AG10803 (cell line): ENCODE measurements at regions not wholly inside any gene's neighbourhood (a gene's known extent, or its start where the extent isn't known, plus 50 kb on each side); places are given as distances from the start of the nearest gene placed in this dataset.

Experiments
- DNase-seq: peaks from one replicate; pipeline ENCODE4 v3.0.0; 2010; ENCODE audit warnings: low read depth
- H3K4me3 ChIP-seq: 2 replicates; pipeline ENCODE4 v1.5.1; 2011; ENCODE audit warnings: mild to moderate bottlenecking, low read length, control low read depth
- TF ChIP-seq, protein P1 (sequence below): conservative IDR thresholded peaks from 2 replicates; pipeline ENCODE4 v1.5.1; 2011; ENCODE audit warnings: mild to moderate bottlenecking, low read length, control low read depth, inconsistent platforms

DNA sequence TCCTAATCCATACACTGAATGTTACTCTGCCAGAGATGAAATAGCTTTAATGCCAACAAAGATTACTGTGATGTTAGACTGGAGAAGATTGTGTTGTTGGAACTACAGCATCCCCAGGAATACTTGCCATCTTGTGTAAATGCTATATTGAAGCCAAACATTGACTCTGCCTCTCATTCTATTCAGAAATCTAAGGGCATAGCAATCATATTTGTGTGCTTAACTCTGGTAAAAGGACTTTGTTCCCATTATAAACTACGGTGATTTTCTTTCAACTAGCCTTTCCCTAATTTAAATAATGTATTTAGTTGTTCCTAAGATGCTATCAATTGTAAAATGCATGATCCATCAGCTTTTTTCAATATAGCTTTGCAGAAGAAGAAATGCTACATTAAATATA lies 498.4 kb upstream of the LRRN3 start:
- H3K4me3 ChIP-seq = no peak overlapping the region
- DNase-seq = no peak
- TF ChIP-seq, protein P1, sequence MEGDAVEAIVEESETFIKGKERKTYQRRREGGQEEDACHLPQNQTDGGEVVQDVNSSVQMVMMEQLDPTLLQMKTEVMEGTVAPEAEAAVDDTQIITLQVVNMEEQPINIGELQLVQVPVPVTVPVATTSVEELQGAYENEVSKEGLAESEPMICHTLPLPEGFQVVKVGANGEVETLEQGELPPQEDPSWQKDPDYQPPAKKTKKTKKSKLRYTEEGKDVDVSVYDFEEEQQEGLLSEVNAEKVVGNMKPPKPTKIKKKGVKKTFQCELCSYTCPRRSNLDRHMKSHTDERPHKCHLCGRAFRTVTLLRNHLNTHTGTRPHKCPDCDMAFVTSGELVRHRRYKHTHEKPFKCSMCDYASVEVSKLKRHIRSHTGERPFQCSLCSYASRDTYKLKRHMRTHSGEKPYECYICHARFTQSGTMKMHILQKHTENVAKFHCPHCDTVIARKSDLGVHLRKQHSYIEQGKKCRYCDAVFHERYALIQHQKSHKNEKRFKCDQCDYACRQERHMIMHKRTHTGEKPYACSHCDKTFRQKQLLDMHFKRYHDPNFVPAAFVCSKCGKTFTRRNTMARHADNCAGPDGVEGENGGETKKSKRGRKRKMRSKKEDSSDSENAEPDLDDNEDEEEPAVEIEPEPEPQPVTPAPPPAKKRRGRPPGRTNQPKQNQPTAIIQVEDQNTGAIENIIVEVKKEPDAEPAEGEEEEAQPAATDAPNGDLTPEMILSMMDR = no peak

DNA sequence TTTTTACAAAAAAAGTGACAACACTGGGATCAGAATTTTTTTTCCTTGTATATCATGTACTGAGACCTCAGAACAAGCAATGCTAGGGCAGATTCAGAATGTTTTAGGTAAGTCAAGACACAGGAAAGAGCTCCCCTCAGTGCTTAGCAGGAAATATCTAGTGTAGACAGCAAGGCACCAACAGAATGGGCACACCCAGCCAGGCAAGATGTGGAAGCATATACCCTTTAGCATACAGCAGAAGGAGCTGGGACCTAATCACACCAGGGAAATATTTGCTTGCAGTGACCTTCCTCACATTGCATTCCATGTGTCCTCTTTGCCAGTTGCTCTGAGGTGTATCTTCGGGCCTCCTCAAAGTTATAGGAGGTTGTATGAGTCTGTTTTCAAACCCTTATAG lies 497.6 kb upstream of the LRRN3 start:
- no peak overlapping the region for H3K4me3 ChIP-seq
- no peak for DNase-seq
- TF ChIP-seq, protein P1 = no peak

DNA sequence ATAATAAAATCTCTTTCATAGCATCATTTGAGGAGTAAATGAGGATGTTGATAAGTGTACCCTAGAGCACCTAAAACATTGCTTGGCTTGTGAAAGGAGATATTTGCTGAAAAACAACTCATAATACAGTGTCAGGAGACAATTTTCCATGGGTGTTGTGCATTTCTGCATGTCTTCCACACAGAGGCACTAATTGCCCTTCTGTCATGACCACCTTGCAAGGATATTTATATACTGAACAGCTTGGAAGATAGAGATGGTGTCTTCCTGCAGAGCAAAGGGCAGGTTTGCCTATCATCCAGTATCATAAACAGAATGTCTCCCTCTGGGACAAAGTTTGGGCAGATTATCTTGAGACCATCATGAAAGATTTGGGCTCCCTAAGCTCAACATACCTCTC lies 495.2 kb upstream of the LRRN3 start:
- H3K4me3 ChIP-seq = no peak overlapping the region
- no peak for DNase-seq
- TF ChIP-seq, protein P1 = no peak

DNA sequence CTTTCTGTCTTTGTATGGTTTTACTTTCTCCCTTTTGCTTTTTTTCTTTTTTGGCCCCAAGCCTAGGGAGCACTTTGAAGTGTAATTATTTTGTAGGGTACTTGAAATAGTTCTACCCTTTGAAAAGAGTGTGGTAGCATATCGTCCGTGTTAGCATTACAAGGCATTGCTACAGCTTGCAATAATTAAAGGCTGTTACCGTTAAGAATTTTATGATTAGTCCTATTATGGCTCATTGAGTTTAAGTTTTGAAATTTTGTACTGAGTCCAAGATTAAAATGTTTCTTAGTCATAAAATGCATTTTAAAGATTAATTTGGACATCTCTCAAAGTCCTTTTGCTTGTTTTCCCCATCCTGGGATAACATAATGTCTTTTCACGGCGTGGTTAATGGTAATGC lies 490.0 kb upstream of the LRRN3 start:
- TF ChIP-seq, protein P1 = no peak
- H3K4me3 ChIP-seq = no peak overlapping the region
- no peak for DNase-seq

DNA sequence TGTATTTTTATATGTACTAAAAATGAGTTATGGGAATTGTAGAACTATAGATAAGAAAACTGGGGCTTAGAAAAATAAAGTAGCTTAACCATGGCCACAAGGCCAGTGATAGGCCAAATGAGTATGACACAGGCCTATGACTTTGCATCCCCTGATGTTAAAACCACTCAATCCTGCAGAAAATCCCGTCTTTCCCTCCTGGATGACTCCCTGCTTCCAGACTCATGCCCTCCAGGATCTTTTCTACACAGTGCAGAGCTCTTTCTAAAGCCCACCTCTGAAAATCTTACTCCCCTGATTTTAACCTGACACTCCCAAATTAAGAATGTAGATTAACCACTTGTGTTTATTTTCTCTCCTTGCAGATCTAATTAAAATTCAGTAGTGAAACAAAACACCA lies 489.2 kb upstream of the LRRN3 start:
- no peak for DNase-seq
- TF ChIP-seq, protein P1 = no peak
- no peak overlapping the region for H3K4me3 ChIP-seq

DNA sequence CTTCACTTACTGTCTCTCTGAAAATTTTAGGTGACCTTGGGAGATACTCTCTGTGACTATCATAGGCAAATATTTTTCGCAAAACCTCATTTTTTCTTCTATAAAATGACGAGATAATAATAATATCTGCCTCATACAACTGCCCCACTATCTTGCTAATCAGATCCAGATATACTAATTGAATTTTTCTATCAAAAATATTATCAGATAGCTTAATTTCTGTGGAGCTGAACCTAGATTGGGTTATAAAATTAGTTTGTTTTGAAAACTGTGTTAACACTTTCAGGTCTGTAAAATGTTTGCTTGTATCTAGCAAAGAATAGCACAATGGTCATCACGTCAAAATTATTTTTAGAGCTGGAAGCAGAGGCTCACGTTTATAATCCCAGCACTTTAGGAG lies 486.7 kb upstream of the LRRN3 start:
- TF ChIP-seq, protein P1 = no peak
- no peak for DNase-seq
- no peak overlapping the region for H3K4me3 ChIP-seq

DNA sequence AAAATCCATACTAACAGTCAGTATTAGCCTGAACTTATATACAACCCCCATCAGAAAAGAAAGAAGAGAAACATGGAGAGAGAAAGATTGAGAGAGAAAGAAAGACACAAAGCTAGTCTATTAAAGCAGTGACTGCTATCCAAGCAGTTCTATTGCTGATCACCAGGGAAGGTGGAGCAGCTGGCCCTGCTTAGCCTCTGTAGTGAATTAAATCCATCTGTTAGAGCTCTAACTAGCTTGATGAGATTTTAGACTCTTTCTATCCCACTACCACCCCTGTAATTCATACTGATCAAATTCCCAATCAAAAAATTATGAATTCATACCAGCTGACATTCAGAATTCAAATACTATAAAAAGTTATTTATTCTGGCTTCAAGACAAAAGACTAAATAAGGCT lies 486.0 kb upstream of the LRRN3 start:
- H3K4me3 ChIP-seq = no peak overlapping the region
- TF ChIP-seq, protein P1 = no peak
- DNase-seq = no peak
